GM10266 (cell line): ENCODE measurements at regions not wholly inside any gene's neighbourhood (a gene's known extent, or its start where the extent isn't known, plus 50 kb on each side); places are given as distances from the start of the nearest gene placed in this dataset.

Source experiments
- DNase-seq: peaks from one replicate; pipeline ENCODE4 v3.0.0; 2012; ENCODE audit errors: extremely low spot score
- TF ChIP-seq, protein P1 (sequence below): IDR thresholded peaks from 2 replicates; pipeline ENCODE4 v1.5.1; 2012; ENCODE audit warnings: mild to moderate bottlenecking, low read depth; ENCODE audit not compliant: control insufficient read depth, insufficient read depth; ENCODE audit errors: missing control alignments

GRCh38 chr13:76808927-76809326 lies 77.3 kb downstream of the KCTD12 start:
- TF ChIP-seq, protein P1, sequence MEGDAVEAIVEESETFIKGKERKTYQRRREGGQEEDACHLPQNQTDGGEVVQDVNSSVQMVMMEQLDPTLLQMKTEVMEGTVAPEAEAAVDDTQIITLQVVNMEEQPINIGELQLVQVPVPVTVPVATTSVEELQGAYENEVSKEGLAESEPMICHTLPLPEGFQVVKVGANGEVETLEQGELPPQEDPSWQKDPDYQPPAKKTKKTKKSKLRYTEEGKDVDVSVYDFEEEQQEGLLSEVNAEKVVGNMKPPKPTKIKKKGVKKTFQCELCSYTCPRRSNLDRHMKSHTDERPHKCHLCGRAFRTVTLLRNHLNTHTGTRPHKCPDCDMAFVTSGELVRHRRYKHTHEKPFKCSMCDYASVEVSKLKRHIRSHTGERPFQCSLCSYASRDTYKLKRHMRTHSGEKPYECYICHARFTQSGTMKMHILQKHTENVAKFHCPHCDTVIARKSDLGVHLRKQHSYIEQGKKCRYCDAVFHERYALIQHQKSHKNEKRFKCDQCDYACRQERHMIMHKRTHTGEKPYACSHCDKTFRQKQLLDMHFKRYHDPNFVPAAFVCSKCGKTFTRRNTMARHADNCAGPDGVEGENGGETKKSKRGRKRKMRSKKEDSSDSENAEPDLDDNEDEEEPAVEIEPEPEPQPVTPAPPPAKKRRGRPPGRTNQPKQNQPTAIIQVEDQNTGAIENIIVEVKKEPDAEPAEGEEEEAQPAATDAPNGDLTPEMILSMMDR, result no peak
- no peak for DNase-seq

DNA sequence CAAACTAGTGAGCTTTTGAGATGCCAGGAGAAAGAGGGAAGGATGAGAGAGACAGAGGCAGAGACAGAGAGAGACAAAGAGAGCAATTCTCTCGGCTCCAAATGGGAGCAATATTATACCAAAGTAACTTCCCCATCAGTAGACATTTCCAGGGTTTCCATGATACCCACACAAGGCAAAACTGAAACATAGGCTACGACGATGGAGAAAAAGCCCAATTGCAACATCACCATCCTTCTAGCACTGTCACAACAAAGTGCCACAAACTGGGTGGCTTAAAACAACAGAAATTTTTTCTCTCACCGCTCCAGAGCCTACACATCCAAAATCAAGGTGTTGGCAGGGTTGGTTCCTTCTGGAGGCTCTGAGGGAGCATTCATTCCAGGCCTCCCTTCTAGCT lies 81.4 kb downstream of the KCTD12 start:
- no peak for DNase-seq

DNA sequence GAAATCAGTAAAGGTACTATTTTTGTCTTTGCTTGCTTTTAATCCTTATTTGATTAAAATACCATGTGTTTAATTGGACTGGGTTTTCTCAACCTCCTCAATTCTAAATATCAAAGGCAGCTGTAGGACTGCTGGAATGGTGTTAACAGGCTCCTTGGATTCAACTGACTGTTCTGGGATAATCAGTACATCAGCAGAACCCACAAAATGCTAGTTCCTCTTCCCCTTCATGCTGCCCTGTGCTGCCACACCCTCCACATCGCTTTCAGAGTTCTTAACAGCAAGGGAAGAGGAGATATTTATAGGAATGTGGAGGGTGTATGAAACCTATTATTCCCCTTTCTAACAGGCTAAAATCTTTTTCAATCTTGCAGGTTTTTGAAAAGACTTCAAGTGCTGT lies 82.4 kb downstream of the KCTD12 start:
- TF ChIP-seq, protein P1, result no peak
- DNase-seq, result no peak

More for the DNA sequence above, 81.4 kb downstream of the KCTD12 start:
- TF ChIP-seq, protein P1, result no peak

- DNase-seq, result no peak
- TF ChIP-seq, protein P1, result no peak
These were observed 85.3 kb downstream of the KCTD12 start for GRCh38 chr13:76800943-76801342.

DNA sequence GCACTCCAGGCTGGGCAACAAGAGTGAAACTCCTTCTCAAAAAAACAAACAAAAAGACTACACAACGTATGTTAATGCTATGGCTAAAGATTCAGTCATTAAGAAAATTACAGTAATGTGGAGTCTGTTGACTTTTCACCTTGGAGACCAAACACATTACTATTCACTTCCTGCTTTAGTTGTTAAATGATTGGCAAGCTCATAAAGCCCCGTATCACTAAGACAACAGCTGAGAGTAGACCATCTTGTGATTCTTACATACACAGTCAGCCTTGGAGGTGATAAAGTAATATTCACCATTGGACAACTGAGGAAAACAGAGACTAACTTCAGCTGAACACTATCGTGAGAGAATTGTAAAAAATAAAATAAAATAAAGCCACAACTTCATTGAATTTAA lies 86.5 kb downstream of the KCTD12 start:
- DNase-seq, result no peak

DNA sequence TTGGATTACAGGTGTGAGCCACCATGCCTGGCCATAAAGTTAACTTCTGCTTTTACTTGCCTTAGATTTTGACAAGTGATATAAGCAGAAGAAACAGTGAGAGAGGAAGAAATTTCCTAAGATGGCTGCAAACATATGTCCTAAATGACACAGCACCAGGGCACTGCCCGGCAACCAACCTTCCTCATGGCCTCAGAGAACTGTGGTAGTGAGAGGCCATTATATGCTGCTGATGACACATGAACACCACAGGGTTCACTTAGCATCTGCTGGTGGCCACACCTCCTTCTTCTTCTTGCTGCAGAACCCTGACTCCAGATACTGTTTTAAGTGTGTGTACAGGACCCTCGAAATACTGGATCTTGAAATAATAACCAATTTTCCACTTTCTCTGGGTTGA lies 88.2 kb downstream of the KCTD12 start:
- no peak for DNase-seq
- TF ChIP-seq, protein P1, result no peak

More for the DNA sequence above, 86.5 kb downstream of the KCTD12 start:
- TF ChIP-seq, protein P1, result no peak

DNA sequence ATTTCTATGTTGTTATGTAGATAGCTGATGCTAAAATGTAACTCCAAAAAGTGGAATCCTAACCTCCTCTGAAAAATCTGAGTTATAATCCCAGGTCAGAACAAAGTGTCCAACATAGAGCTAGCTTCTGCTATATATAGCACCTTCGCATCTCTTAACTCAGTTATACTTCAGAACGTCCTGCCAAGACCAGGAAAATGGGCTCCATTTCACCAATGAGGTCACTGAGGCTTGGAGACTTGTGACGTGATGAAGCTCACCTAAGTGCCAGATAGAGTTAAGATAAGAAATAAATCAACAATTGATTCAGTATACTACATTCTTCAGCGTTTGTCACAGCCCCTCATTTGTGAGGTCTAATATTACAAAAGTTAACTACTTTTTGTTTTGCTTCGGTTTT lies 88.8 kb downstream of the KCTD12 start:
- TF ChIP-seq, protein P1, result no peak
- DNase-seq, result no peak
